ENCODE measurements at regions not wholly inside any gene's neighbourhood (a gene's known extent, or its start where the extent isn't known, plus 50 kb on each side); places are given as distances from the start of the nearest gene placed in this dataset.

DNA sequence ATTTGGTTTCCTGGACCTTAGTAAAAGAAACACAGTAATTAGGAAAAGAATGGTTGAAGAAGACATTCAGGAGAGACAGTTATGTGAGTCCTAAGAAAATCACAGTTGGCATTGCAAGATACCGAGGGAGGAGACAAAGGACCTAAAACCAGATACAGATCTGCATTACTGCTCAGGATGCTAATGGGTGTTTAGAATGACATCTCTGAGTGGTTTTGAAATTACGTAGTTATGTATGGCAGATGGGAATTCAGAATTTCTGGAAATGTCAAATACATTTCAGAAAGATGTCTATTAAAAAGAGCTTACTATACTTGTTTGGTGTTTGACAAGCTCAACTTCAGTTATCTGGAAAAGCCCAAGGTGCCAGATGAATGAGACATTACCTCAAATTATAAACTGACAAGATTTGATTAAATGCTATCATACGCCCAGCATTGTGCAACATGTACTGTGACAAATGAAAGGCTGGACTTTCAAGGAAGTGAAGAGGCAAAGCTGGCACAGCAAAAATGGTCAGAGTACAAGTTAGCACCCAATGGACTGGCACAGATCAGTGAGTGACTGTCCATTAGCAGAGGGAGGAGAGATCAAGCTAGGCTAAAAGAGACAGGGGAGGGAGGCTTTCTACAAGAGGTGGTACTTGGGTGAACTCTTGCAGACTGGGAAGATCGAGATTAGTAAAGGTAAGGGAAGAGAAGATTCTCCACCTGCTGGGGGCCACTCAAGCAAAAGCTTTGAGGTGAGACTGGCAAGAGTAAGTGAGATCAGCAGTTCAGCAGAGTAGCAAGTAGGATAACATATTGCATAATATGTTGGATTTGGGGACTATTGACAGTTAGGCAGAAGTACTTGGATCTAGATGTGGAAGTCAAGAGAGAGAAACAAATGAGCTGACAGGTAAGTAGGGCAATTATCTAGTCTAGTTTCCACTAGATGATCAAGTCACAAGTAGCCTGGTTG, 168.9 kb downstream of the CYRIA start:
- DNase-seq, result no peak

- DNase-seq, result no peak
Observed at GRCh38 chr2:16495509-16496208, 170.0 kb downstream of the CYRIA start.

- no peak for DNase-seq
Observed at GRCh38 chr2:16494836-16495508, 170.7 kb downstream of the CYRIA start.

DNA sequence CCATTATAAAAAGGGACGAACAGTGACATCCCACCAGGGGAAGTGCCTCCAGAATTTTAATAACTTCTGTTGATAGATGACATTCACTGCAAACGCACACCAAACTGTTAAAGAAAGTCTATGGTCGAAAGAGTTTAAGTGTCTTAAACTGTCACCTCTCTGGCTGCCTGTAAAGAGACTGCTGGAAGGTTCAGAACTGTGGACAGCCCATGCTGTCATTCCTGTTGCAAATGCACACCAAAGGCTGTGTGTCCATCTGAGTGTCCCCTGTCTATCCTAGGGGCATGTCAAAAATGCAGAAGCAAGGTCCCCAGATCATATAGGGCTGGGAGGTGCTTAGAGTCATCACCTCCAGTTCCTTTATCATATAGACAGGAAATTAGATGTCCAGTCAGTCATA, 171.8 kb downstream of the CYRIA start:
- no peak for DNase-seq

GRCh38 chr2:16487686-16488085, 177.9 kb downstream of the CYRIA start:
- peak; percentile 15 for DNase-seq

DNA sequence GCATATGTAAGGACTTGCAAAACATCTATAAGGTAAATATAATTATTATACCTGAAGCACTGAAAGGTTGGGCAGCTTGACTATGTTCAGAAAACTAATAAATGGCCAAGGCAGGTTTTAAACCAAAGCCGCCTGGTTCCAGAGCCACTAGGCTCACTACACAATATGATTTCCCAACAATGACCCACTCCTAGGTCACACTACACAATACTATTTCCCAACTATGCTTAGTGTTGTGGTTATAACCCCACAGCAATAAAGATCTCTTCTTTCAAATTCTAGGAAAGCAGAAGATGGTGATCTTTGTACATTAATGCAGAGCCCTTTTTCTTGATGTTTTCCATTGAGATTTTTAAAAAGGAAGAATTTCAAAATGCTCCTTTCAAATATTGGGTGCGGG, 180.4 kb downstream of the CYRIA start:
- DNase-seq, result no peak

- DNase-seq, result no peak
Observed at GRCh38 chr2:16482460-16482859, 183.2 kb downstream of the CYRIA start.

DNA sequence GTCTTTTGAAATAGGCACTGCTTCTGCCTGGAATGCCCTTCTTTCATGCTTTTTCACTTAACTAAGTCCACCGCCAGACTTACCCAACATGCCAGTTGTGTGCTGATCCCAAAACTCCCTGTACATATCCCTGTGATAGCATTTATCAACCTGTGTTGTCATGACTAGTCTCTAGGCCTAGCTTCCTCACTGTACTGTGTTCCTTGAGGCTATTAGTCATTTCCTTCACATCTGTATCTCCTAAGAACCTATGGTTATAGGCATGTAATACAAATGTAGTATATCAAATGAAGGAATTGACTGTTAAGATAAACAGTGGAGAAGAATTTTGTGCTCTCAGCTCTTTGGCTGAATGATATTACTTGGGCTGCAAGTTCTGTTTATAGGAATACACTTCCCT, 184.3 kb downstream of the CYRIA start:
- DNase-seq, result no peak

DNA sequence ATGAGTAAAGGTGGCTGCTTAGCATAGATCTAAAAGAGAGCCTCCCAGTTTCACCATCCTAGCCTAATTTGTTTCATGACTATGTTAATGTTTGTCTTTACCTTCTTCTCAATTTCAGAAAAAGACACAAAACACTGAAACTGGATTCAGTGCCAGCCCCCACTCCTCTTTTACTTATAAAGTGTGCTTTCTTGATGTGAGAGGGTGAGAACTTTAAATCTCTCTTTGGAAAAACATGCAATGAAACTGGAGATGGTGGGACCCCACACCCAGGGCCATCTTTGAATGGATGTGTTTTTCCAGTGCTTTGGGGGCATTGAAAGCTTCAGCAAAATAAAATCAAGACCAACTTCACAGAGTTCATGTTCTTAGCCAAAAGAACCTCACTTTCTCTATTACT, 185.9 kb downstream of the CYRIA start:
- no peak for DNase-seq

DNA sequence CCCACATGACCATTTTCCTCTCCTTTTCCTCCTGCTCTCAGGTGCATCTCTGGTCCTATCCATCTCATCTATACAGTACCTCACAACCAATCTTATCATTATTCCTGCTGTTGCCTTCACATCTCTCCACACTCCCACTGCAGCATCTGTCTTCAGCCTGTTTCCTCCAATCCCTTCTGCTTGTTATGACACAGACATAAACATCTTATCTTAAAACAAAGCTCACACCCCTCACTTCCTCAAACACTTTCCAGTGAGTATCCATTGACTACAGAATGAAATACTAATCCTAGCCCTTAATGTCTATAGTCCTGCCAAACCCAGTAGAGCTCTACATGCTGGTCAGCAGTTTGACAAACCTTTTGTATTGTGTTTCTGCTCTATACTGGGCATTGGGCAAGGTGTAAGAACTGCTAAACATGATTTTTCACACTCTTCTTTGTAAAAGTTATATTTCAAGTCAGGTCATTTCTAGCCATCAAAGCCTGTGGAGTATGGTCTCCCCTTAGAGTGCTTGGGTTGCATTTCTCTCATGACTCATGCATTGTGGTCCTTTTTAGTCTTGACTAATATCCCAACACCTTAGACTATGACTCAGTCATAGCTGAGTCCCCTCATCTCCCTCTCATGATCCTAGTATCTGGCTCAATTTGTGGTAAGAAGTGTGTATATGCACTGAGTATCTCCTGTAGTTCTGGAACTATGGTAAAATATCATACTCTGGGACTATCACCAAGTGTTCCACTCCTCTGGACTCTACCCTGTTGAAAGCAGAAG, 187.0 kb downstream of the CYRIA start:
- no peak for DNase-seq

DNA sequence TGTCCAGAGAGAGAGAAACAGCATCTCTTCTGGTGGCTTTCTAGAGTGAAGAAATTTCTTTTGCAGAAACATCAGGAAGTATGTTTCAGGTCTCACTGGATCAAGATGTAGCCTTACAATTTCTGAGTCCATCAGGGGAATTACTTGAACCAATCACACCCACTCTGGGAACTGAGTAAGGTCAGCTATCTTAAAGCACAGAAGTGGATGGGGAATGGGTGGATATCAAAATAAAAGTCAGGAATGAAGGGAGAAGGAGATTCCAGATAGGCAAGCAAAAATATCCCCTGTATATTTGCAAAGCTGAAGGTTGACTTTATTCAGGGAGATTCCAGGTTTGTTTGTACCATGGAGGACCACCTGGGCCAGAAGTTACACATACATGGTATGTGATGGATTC, 188.0 kb downstream of the CYRIA start:
- no peak for DNase-seq

DNA sequence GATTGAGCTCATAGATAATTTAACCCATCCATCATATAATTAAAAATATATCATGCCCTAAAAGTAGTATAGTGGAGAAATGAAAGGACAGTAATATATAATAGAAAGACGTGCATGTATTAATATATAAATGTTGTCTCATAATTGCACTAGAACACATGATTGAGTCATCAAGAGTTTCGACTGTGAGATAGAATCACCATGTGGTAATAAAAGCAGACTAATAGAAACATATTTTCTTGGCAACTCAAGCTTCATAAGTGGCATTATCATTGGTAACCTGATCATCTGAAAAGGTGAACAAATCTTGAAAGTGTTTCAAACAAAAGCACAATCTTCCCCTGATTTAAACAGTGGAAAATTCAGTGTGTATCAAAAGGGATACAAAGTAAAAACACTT, 188.8 kb downstream of the CYRIA start:
- no peak for DNase-seq

- no peak for DNase-seq
Observed at GRCh38 chr2:16475986-16476567, 189.6 kb downstream of the CYRIA start.

- DNase-seq, result no peak
Observed at GRCh38 chr2:16475586-16475985, 190.0 kb downstream of the CYRIA start.

- DNase-seq, result no peak
Observed at GRCh38 chr2:16473575-16473974, 192.1 kb downstream of the CYRIA start.

GRCh38 chr2:16470936-16471490, 194.6 kb downstream of the CYRIA start:
- no peak for DNase-seq

DNA sequence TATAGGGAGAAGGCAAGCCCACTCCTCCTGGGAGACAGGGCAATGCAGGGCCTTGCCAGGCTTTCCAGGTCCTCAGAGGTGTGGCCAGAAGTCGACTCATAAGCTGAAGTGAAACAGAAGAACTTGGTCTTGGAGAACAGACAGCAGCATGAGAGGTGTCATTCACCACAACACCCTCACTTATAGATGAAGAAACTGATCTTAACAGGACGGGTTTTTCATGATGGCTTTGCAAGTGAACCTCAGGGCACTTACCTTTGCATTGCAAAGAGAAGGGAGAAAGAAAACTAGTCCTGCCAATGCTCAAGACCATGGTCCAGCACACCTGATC, 198.8 kb downstream of the CYRIA start:
- no peak for DNase-seq

DNA sequence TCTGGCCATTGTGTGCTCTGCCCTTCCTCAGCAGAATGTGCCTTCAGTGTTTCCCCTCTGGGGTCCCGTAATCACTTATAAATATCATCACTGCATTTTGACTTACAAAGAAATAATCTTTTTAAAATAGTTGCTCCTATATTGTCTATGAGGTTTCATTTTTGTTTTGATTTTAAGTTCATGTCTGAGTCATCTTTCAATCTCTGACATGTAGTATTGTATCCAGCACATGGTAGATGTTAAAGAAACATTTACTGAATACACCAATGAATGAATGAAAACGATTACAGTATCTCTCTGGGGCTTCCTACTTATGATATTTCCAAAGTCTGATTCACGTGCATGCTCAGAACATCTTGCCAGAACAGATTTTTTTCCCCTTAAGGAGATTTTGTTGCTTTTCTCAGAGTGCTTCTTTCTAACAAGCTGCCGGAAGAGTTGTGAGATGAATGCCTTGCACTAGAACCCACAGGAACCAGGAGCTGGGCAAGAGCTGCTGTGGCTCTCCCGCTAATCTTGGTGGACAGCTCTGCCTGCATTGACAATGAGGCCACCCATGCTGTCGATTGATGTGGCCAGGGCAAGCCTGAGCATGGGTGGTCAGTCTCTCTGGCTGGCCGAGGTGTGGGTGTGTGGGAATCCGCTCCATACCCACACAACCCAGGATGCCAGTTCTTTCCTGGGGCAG, 199.4 kb downstream of the CYRIA start:
- peak; percentile 15 for DNase-seq

DNA sequence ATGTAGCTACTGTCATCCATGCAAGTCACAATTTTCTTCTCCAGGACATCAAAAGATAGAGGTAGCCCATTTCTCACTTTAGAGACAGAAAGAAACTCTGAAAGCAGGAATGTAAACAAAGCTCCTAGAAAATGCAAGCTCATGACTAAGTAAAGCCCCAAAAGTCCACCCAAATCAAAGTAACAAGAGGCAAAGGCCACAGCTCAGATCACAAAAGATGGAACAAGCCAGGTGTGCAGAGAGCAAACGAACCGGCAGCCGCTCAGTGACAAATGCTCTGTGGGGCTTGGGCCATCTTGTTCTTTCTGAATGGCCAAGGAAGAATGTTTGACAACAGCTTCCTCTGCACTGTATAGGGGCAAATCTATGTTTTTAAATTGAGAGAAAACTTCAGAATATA, 201.0 kb downstream of the CYRIA start:
- no peak for DNase-seq

GRCh38 chr2:16462958-16463357, 202.7 kb downstream of the CYRIA start:
- no peak for DNase-seq

- no peak for DNase-seq
Observed at GRCh38 chr2:16461672-16462071, 204.0 kb downstream of the CYRIA start.

Data from hindlimb muscle (tissue), 1 donor.